ENCODE measurements at regions not wholly inside any gene's neighbourhood (a gene's known extent, or its start where the extent isn't known, plus 50 kb on each side); places are given as distances from the start of the nearest gene placed in this dataset.
"Not testable (repeated sequence)": the region's sequence is repeated elsewhere in the genome, so short reads cannot be mapped to it uniquely, and the experiment has no call there.

DNA sequence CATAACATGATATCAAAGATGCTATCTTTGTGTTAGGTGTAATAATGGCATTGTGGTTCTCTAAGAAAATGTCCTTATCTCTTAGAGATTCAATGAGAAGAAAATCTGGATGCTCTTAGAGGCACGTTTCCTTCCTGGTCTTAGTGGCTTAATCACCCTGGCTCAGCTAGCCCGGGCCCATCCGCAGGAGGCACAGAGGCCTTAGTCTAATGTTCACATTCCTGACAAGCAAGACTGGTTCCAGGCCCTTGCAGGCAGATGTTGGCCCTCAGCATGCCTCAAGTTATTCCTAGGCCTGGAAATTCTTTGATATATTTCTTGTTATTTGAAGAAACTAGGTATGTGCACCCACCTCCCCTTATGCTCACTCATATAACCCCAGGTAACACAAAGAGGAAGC lies 357.6 kb downstream of the SFMBT2 start:
- Mint-ChIP-seq H3K27ac (ENCODE audit: unreplicated experiment) (no peak overlapping the region), H3K4me1 (ENCODE audit: low read depth, unreplicated experiment) (no peaks in the 10 kb centered on the region), H3K27me3 (ENCODE audit: unreplicated experiment) (no peaks in the 10 kb centered on the region), H3K9me3 (ENCODE audit: unreplicated experiment) (no peaks in the 10 kb centered on the region), H3K4me3 (ENCODE audit: unreplicated experiment) (no peak overlapping the region), H3K36me3 (ENCODE audit: unreplicated experiment) (peaks cover 4% of the 10 kb centered on the region)
- TF ChIP-seq, protein P1, sequence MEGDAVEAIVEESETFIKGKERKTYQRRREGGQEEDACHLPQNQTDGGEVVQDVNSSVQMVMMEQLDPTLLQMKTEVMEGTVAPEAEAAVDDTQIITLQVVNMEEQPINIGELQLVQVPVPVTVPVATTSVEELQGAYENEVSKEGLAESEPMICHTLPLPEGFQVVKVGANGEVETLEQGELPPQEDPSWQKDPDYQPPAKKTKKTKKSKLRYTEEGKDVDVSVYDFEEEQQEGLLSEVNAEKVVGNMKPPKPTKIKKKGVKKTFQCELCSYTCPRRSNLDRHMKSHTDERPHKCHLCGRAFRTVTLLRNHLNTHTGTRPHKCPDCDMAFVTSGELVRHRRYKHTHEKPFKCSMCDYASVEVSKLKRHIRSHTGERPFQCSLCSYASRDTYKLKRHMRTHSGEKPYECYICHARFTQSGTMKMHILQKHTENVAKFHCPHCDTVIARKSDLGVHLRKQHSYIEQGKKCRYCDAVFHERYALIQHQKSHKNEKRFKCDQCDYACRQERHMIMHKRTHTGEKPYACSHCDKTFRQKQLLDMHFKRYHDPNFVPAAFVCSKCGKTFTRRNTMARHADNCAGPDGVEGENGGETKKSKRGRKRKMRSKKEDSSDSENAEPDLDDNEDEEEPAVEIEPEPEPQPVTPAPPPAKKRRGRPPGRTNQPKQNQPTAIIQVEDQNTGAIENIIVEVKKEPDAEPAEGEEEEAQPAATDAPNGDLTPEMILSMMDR (IDR thresholded peaks at IDR 0.05; ENCODE audit: partially characterized antibody, unreplicated experiment), result no peak
- DNase-seq, result no peak

- not testable (repeated sequence) for H3K36me3 Mint-ChIP-seq (ENCODE audit: unreplicated experiment); H3K9me3 Mint-ChIP-seq (ENCODE audit: unreplicated experiment); H3K4me3 Mint-ChIP-seq (ENCODE audit: unreplicated experiment); H3K27ac Mint-ChIP-seq (ENCODE audit: unreplicated experiment); H3K4me1 Mint-ChIP-seq (ENCODE audit: low read depth, unreplicated experiment); DNase-seq; H3K27me3 Mint-ChIP-seq (ENCODE audit: unreplicated experiment)
These were observed 360.8 kb downstream of the SFMBT2 start for GRCh38 chr10:7050024-7050423.

DNA sequence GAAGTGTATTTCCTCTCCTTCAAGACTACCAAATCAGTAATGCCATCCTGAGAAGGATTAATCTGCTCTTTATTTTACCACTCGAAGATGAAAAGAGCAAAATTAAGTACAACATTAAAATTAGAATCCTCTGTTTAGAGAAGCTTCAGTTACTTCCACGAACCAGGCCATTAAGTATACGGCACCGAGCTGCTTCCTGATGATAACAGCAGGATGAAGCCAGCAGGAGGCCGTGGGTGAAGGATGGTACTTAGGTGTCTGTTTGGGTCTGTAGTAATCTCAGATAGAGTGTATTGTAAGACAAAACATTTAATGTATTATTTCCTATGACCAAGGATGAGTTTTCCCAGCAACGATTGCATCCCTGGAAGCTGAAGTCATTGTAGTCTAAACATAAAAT lies 362.8 kb downstream of the SFMBT2 start:
- H3K4me1 Mint-ChIP-seq (ENCODE audit: low read depth, unreplicated experiment), result no peaks in the 10 kb centered on the region
- no peak overlapping the region for H3K27ac Mint-ChIP-seq (ENCODE audit: unreplicated experiment)
- no peak overlapping the region for H3K4me3 Mint-ChIP-seq (ENCODE audit: unreplicated experiment)
- TF ChIP-seq, protein P1 (IDR thresholded peaks at IDR 0.05; ENCODE audit: partially characterized antibody, unreplicated experiment), result no peak
- no peak for DNase-seq
- H3K27me3 Mint-ChIP-seq (ENCODE audit: unreplicated experiment), result peaks cover 4% of the 10 kb centered on the region
- H3K9me3 Mint-ChIP-seq (ENCODE audit: unreplicated experiment), result no peaks in the 10 kb centered on the region
- peaks cover 4% of the 10 kb centered on the region for H3K36me3 Mint-ChIP-seq (ENCODE audit: unreplicated experiment)

- TF ChIP-seq, protein P1 (IDR thresholded peaks at IDR 0.05; ENCODE audit: partially characterized antibody, unreplicated experiment), result no peak
- no peaks in the 10 kb centered on the region for H3K9me3 Mint-ChIP-seq (ENCODE audit: unreplicated experiment)
- peaks cover 4% of the 10 kb centered on the region for H3K27me3 Mint-ChIP-seq (ENCODE audit: unreplicated experiment)
- DNase-seq, result no peak
- no peak overlapping the region for H3K27ac Mint-ChIP-seq (ENCODE audit: unreplicated experiment)
- H3K36me3 Mint-ChIP-seq (ENCODE audit: unreplicated experiment), result peaks cover 4% of the 10 kb centered on the region
- H3K4me1 Mint-ChIP-seq (ENCODE audit: low read depth, unreplicated experiment), result no peaks in the 10 kb centered on the region
- H3K4me3 Mint-ChIP-seq (ENCODE audit: unreplicated experiment), result no peak overlapping the region
These were observed 364.2 kb downstream of the SFMBT2 start for GRCh38 chr10:7046615-7047014.

GRCh38 chr10:7045891-7046599 lies 364.8 kb downstream of the SFMBT2 start:
- Mint-ChIP-seq H3K9me3 (ENCODE audit: unreplicated experiment) (no peaks in the 10 kb centered on the region), H3K4me1 (ENCODE audit: low read depth, unreplicated experiment) (no peaks in the 10 kb centered on the region), H3K27ac (ENCODE audit: unreplicated experiment) (no peak overlapping the region), H3K36me3 (ENCODE audit: unreplicated experiment) (peaks cover 4% of the 10 kb centered on the region), H3K27me3 (ENCODE audit: unreplicated experiment) (peaks cover 4% of the 10 kb centered on the region), H3K4me3 (ENCODE audit: unreplicated experiment) (no peak overlapping the region)
- no peak for DNase-seq
- TF ChIP-seq, protein P1 (IDR thresholded peaks at IDR 0.05; ENCODE audit: partially characterized antibody, unreplicated experiment), result no peak

Measured in glutamatergic neuron (in vitro differentiated cells).